ENCODE measurements at regions not wholly inside any gene's neighbourhood (a gene's known extent, or its start where the extent isn't known, plus 50 kb on each side); places are given as distances from the start of the nearest gene placed in this dataset.

DNA sequence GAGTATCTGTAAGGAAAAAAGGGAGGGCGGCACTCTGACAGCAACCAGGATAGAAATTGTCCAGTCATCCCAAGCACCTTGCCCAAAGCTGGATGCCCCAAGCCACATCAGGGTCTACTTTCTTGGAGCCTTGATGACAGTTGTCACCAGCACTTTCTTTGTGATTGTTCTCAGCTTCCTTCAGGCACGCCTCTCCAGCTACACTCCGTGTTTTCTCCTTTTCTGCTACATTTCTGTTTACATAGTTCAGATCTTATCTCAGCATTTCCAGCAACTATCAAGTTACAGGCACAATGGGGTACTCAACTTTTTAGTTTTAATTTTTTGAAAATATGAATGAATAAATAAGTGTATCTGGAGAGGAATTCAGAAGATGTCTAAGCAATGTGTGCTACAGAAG lies 115.3 kb upstream of the CELF4 start:
- TF ChIP-seq, protein P1, sequence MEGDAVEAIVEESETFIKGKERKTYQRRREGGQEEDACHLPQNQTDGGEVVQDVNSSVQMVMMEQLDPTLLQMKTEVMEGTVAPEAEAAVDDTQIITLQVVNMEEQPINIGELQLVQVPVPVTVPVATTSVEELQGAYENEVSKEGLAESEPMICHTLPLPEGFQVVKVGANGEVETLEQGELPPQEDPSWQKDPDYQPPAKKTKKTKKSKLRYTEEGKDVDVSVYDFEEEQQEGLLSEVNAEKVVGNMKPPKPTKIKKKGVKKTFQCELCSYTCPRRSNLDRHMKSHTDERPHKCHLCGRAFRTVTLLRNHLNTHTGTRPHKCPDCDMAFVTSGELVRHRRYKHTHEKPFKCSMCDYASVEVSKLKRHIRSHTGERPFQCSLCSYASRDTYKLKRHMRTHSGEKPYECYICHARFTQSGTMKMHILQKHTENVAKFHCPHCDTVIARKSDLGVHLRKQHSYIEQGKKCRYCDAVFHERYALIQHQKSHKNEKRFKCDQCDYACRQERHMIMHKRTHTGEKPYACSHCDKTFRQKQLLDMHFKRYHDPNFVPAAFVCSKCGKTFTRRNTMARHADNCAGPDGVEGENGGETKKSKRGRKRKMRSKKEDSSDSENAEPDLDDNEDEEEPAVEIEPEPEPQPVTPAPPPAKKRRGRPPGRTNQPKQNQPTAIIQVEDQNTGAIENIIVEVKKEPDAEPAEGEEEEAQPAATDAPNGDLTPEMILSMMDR (IDR thresholded peaks at IDR 0.05; ENCODE audit: insufficient read depth, low read depth, low read length), result no peak
- TF ChIP-seq EZH2 (IDR thresholded peaks at IDR 0.05; ENCODE audit: insufficient read depth, low read length), result no peak
